ENCODE measurements at regions not wholly inside any gene's neighbourhood (a gene's known extent, or its start where the extent isn't known, plus 50 kb on each side); places are given as distances from the start of the nearest gene placed in this dataset.

DNA sequence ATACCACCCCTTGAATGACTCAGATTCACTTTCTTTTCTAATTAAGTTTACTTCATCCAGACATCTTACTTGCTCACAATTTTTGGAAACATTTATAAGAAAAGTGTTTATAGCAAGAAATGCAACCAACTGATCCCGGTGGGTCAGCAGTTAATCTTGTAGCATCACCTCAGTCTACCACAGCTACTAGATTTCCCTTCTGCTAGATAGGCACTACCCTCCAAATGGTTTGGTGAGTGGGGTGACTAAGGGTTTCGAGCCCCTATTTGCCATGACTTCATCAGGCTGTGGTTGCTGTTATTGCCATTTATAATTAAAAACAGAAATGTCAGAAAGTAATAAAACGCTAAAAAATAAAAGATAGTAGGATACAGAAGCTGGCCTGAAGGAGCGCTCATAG, 930.1 kb upstream of the GJE1 start:
- TF ChIP-seq, protein P1, sequence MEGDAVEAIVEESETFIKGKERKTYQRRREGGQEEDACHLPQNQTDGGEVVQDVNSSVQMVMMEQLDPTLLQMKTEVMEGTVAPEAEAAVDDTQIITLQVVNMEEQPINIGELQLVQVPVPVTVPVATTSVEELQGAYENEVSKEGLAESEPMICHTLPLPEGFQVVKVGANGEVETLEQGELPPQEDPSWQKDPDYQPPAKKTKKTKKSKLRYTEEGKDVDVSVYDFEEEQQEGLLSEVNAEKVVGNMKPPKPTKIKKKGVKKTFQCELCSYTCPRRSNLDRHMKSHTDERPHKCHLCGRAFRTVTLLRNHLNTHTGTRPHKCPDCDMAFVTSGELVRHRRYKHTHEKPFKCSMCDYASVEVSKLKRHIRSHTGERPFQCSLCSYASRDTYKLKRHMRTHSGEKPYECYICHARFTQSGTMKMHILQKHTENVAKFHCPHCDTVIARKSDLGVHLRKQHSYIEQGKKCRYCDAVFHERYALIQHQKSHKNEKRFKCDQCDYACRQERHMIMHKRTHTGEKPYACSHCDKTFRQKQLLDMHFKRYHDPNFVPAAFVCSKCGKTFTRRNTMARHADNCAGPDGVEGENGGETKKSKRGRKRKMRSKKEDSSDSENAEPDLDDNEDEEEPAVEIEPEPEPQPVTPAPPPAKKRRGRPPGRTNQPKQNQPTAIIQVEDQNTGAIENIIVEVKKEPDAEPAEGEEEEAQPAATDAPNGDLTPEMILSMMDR (conservative IDR thresholded peaks at IDR 0.05 in 1 of 2, IDR thresholded peaks at IDR 0.05 in 1 of 2; ENCODE audit: extremely low read depth in 1 of 2, insufficient read depth in 1 of 2, low read depth in 1 of 2, low read length in 2 of 2) = no peak
- no peak for TF ChIP-seq EZH2 (IDR thresholded peaks at IDR 0.05; ENCODE audit: borderline replicate concordance, low read length)

All from mammary epithelial cell (primary cell).